ENCODE measurements at regions not wholly inside any gene's neighbourhood (a gene's known extent, or its start where the extent isn't known, plus 50 kb on each side); places are given as distances from the start of the nearest gene placed in this dataset.

GRCh38 chr7:18288322-18289037 is 207.1 kb upstream of the HDAC9 start:
- CTCF ChIA-PET, result no interaction called here
- ATAC-seq, result no peak

GRCh38 chr7:18289788-18290187 is 205.8 kb upstream of the HDAC9 start:
- H3K4me2 ChIP-seq, result no peak overlapping the region
- DNase-seq (ENCODE audit: low read depth in 1 of 2, low spot score in 1 of 2), result no peak
- ChIA-PET CTCF (interaction anchor here (0.6 kb wide), 1 partner anchor 19 kb away, joined by 3 read pairs; no protein-coding TSS in a partner anchor), POLR2A (no interaction called here)
- no peak for FAIRE-seq
- no peak for TF ChIP-seq RCOR1 (IDR thresholded peaks at IDR 0.05; ENCODE audit: low read depth, low read length)
- no peak for TF ChIP-seq CHD2 (IDR thresholded peaks at IDR 0.05; ENCODE audit: low read length, partially characterized antibody)
- no peak for TF ChIP-seq FOSB (CRISPR knock-in tag; IDR thresholded peaks at IDR 0.05)
- no peak for TF ChIP-seq PHF8 (IDR thresholded peaks at IDR 0.05; ENCODE audit: borderline replicate concordance, low read depth)
- TF ChIP-seq HEYL (CRISPR knock-in tag; IDR thresholded peaks at IDR 0.05), result no peak
- TF ChIP-seq BCL3 (IDR thresholded peaks at IDR 0.05), result no peak
- TF ChIP-seq CTCF (IDR thresholded peaks at IDR 0.05), result no peak
- TF ChIP-seq NFE2L2 (conservative IDR thresholded peaks at IDR 0.05; ENCODE audit: low read length), result no peak
- TF ChIP-seq HOXB5 (CRISPR knock-in tag; IDR thresholded peaks at IDR 0.05), result no peak
- TF ChIP-seq RFX5 (IDR thresholded peaks at IDR 0.05), result no peak
- TF ChIP-seq MYC (IDR thresholded peaks at IDR 0.05; ENCODE audit: borderline replicate concordance, low read length), result no peak
- TF ChIP-seq USF2 (IDR thresholded peaks at IDR 0.05), result no peak
- H3K9me3 ChIP-seq, result no peaks in the 10 kb centered on the region
- no peak overlapping the region for H3K4me3 ChIP-seq
- no peaks in the 10 kb centered on the region for H3K4me1 ChIP-seq
- 32% methylated on average over 4 of the region's 4 CpGs for WGBS (ENCODE audit: missing lambda C conversion rate)
- no peak overlapping the region for H3K27ac ChIP-seq
- no peak for ATAC-seq

More at GRCh38 chr7:18288322-18289037, 207.1 kb upstream of the HDAC9 start:
- no peak overlapping the region for H3K27ac ChIP-seq
- H3K4me2 ChIP-seq, result no peak overlapping the region
- no peak overlapping the region for H3K4me3 ChIP-seq
- H3K4me1 ChIP-seq, result no peaks in the 10 kb centered on the region
- no peaks in the 10 kb centered on the region for H3K9me3 ChIP-seq
- POLR2A ChIA-PET, result no interaction called here
- 53% methylated on average over 3 of the region's 3 CpGs for WGBS (ENCODE audit: missing lambda C conversion rate)
- FAIRE-seq (no peak), DNase-seq (ENCODE audit: low read depth in 1 of 2, low spot score in 1 of 2) (no peak)
- no peak for TF ChIP-seq FOSL2 (IDR thresholded peaks at IDR 0.05)
- TF ChIP-seq FOSL2 (CRISPR knock-in tag; IDR thresholded peaks at IDR 0.05), result no peak
- no peak for TF ChIP-seq NFE2L2 (conservative IDR thresholded peaks at IDR 0.05; ENCODE audit: low read length)
- TF ChIP-seq NR3C1 (IDR thresholded peaks at IDR 0.05), result no peak
- TF ChIP-seq CHD2 (IDR thresholded peaks at IDR 0.05; ENCODE audit: low read length, partially characterized antibody), result no peak
- no peak for TF ChIP-seq TFCP2L1 (CRISPR knock-in tag; IDR thresholded peaks at IDR 0.05)
- no peak for TF ChIP-seq BHLHE40 (IDR thresholded peaks at IDR 0.05; ENCODE audit: low read depth, low read length)
- no peak for TF ChIP-seq FOXS1 (CRISPR knock-in tag; IDR thresholded peaks at IDR 0.05)
- no peak for TF ChIP-seq JUN (IDR thresholded peaks at IDR 0.05)
- TF ChIP-seq HDAC2 (IDR thresholded peaks at IDR 0.05), result no peak
- TF ChIP-seq HOXB13 (CRISPR knock-in tag; IDR thresholded peaks at IDR 0.05; ENCODE audit: low read depth), result no peak

DNA sequence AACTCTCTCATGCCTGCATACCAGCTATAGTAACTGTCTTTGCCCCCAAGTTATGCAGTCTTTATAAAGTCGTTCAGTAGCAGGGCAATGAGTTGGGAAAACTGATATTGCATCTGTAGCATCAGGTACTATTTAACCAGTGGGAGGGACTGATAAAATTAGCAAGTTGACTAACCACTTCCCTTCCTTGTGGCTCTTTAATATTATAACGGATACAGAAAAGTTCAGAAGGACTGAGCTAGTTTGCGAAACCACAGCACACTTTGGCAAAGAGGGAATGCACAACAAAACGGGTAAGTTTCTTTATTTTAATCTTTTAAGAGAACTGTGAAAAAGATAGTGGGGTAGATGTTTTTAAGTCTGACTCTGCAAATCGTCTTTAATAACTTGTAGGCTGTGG is 205.3 kb upstream of the HDAC9 start:
- Histone ChIP-seq H3K4me1 (no peaks in the 10 kb centered on the region), H3K27ac (no peak overlapping the region), H3K4me3 (no peak overlapping the region), H3K4me2 (no peak overlapping the region), H3K9me3 (no peaks in the 10 kb centered on the region)
- WGBS (ENCODE audit: missing lambda C conversion rate), result 39% methylated on average over 5 of the region's 5 CpGs
- TF ChIP-seq FOSB (CRISPR knock-in tag; IDR thresholded peaks at IDR 0.05) (no peak), JUNB (IDR thresholded peaks at IDR 0.05) (no peak), GATA3 (IDR thresholded peaks at IDR 0.05; ENCODE audit: borderline replicate concordance) (no peak), CBX8 (IDR thresholded peaks at IDR 0.05) (no peak), KDM1A (IDR thresholded peaks at IDR 0.05; ENCODE audit: low read depth) (no peak)
- ChIA-PET CTCF (no interaction called here), POLR2A (no interaction called here)
- ATAC-seq (no peak), FAIRE-seq (no peak), DNase-seq (ENCODE audit: low read depth in 1 of 2, low spot score in 1 of 2) (no peak)
